NCI-H1436 treated with DMSO at 0.1 percent for 48 hours (cell line): ENCODE measurements at regions not wholly inside any gene's neighbourhood (a gene's known extent, or its start where the extent isn't known, plus 50 kb on each side); places are given as distances from the start of the nearest gene placed in this dataset.
"Not testable (repeated sequence)": the region's sequence is repeated elsewhere in the genome, so short reads cannot be mapped to it uniquely, and the experiment has no call there.

Experiments
- DNase-seq: peaks from one replicate; lab custom pipeline; 2025; lab: John Stamatoyannopoulos, UW

DNA sequence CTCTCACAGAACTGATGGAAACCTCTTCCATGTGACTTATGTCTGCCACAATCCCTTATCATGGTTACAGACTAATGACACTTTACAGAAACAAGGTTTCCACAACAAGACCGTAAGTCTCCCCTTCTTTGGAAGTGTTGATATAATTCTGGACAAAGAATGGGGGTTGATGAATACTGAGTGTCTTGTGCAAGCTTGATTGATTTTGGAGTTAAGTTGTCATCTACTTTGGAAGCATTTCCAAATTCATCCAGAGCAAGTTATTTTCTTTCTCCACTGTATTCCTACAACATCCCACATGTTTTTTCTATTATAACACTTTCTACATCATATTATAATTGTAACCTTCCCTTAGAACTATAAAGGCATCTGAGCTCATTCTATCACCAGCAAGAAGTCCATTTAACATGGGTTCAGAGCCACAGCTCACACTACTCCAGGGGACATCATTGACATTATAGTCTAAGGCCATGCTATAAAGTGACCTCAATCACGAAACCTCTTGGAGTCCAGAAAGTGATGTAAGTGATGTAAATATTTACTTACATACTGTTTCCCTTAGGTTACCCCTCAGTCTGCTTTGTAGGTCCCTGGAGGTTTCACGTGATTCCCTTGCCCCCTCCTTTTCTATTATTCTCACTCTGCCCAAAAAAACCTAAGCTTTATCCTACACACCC lies 125.7 kb upstream of the PBX1 start:
- DNase-seq: no peak

DNA sequence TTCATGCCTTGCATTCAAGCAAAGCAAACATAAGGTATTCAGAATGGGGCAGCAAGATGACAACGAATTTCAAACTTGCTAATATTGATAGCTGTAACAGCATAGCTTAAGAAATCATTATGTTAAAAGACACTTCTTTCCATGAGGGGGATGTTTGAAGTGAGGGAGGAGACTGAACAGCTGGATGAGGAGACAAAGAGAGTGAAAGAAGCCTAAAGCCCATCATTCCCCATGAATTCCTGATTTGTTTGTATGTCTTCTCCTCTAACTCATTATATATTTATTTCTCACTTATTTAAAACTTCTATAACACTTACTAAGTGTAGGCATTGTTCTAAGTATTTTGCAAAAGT lies 125.2 kb upstream of the PBX1 start:
- no peak for DNase-seq

GRCh38 chr1:164440232-164440631 lies 118.8 kb upstream of the PBX1 start:
- DNase-seq: no peak

DNA sequence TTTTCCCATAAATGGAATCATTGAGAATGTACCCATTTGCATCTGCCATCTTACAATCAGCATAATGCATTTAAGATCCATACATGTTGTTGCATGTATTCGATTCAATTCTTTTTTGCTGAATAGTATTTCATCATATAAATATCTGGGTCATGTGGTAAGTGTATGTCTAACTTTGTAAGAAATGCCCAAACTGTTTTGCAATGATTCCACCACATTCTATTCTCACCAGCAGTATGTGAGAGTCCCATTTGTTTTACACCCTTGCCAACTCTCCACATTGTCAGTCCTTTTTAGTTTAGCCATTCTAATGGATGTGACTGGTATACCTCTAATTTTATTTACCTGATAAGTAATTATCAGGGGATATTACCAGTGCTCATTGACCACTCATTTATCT lies 115.8 kb upstream of the PBX1 start:
- no peak for DNase-seq

GRCh38 chr1:164443836-164444235 lies 115.1 kb upstream of the PBX1 start:
- DNase-seq: no peak

DNA sequence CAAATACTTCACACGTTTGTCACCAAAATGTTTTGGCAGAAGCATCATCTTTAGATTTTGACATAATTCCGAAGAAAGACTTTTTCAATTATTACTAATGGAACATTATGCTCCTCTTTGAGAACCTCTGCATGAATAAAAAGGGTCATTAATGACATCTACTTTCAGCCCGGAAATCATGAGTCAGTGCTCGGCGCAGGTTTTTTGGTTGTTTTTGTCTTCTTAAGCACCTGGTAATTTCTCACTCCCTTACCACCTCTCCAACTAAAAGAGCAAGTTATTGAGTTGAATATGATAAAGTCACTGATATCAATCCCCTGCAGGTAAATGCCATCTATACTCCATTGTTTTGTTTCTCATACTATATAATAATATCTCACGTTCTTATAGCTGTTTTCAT lies 113.0 kb upstream of the PBX1 start:
- DNase-seq: no peak

DNA sequence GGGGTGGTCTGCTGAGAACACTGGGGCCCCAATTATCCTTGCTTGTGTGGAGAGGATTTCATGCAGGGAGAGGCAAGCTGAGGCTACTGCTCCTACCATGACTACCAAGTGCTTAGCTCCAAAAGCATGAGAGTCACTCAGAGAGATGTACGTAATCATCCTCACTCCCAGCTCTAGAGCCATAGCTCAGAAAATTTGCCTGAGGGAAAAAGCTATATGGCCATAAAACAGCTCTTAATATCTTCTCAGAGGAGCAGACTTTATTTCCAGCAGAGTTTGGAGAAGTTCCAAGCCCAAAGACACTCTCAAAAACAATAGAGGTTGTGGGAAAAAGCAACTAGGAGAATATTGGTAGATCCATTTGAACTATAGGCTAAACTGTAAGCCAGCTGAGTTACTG lies 106.4 kb upstream of the PBX1 start:
- no peak for DNase-seq

GRCh38 chr1:164456272-164456671 lies 102.7 kb upstream of the PBX1 start:
- no peak for DNase-seq

GRCh38 chr1:164459176-164459575 lies 99.8 kb upstream of the PBX1 start:
- DNase-seq: not testable (repeated sequence)

- DNase-seq: no peak
These were observed 93.0 kb upstream of the PBX1 start for GRCh38 chr1:164466001-164466421.

- DNase-seq: no peak
These were observed 92.6 kb upstream of the PBX1 start for GRCh38 chr1:164466429-164466828.

DNA sequence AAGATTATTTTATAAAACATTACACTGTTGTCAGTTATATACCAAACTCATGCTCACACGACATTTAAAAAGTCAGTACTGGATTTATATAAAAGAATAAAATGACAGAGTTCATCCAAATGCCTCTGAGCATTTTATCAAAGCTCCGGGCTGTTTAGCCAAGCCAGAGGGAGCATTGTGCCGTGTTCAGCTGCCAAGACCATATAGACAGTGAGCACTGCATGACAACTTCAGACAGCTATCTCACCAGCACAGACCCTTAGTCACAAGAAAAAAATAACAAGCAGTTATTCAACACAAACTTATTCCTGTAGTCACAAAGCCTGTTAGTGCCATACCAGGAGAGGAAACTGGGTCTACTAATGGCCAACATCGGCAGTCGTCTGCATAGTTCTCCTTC lies 88.0 kb upstream of the PBX1 start:
- DNase-seq: no peak

DNA sequence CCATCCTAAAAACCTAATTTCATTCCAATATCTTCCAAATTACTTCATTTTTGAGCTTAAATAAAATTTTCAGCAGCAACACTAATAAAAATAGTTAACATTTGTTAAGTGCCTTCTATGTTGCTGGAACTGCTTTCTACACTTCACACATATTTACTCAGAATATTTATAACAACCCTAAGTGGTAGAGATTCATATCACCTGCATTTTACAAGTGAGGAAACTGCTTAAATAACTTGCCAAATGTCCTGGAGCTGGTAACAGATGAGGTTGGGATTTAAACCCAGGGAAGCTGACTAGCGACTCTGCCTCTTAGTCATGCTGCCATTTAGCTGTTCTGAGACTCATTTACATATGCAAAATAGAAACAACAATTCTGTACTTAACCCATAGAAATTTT lies 86.1 kb upstream of the PBX1 start:
- no peak for DNase-seq

DNA sequence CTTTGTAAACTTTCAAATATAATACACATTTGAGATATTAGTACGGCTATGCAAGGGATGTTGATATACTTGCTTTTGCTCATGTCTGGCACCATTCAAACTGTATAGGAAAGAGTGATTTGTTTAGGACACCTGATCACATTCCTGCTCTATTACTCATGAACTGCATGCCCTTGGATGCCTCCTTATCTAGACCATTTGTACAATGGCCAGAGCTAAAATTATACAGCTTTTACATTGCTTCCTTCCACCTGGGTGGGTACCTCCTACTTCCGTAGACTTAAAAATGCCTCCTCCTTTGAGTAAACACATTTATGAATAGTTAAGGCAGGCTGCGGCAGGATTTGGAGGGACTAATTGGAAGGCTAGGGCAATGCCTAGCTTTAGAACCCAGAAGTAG lies 85.4 kb upstream of the PBX1 start:
- no peak for DNase-seq

GRCh38 chr1:164475834-164476233 lies 83.2 kb upstream of the PBX1 start:
- no peak for DNase-seq

DNA sequence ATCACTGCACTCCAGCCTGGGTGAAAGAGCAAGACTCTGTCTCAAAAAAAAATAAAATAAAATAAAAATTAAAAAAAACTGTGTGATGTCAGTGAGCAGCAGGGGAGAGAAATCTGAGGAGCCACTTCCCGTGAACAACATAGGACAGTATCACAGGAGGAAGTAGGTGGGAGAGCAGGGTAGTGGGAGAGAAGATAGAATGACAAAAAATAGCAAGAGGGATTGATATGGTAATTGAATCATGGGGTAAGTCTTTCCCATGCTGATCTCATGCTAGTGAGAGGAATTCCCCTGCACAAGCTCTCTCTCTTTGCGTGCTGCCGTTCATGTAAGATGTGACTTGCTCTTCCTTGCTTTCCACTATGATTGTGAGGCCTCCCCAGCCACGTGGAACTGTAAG lies 81.6 kb upstream of the PBX1 start:
- no peak for DNase-seq

- DNase-seq: no peak
These were observed 79.7 kb upstream of the PBX1 start for GRCh38 chr1:164479242-164479641.

DNA sequence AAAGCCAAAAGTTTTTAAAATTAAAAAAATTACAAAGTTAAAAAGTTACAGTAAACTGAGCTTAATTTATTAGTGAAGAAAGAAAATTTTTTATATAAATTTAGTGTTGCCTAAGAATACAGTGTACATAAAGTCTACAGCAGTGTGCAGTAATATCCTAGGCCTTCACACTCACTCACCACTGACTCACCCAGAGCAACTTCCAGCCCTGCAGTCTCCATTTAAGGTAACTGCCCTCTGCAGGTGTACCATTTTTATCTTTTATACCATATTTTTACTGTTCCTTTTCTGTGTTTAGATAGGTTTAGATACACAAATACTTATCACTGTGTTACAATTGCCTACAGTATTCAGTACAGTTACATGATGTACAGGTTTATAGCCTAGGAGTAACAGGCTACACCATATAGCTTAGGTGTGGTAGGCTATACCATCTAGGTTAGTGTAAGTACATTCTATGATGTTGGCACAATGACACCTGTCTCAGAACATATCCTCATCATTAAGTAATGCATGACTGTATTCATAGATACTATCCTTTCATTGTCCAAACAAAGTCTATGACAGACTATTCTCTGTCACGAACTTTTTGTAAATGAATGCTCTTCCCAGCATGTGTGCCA lies 78.6 kb upstream of the PBX1 start:
- no peak for DNase-seq

DNA sequence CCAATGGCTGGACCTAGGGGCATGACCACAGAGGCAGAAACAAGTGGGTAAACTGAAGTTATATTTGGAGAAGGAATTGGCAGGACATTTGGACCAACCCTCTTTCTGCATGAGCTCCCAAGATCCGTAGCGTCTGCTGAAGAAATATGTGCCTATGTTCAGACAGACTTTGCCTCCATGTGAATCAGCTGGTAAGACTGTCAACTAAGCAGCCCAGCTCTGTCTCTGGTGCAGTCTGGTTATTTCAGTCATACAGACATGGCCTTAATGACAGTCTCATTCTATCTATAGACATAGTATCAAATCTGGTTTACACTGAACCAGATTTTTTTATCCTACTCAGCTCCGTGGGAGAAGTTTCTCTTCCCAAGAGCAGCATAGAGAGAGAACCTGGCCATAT lies 63.1 kb upstream of the PBX1 start:
- no peak for DNase-seq

DNA sequence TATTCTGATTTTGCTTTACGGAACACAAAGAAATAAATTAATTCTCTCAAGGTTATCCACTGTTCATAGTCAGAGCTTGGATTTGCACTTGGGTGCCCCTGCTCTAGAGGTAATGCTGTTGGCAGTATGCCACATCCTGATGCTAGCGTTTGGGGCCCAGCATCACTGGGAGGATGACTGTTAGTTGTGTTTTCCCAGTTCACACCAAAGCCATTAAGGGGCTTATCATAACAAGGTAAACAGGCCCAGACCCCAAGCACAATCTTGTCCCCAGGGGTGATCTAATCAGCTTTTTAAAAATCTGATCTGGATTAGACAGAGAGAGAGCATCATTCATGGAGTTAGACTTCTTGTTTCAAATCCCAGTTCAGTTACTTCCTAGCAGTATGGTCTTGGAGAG lies 60.2 kb upstream of the PBX1 start:
- no peak for DNase-seq

- DNase-seq: no peak
These were observed 54.2 kb upstream of the PBX1 start for GRCh38 chr1:164504749-164505148.
